Neural cell (in vitro differentiated cells): ENCODE measurements at regions not wholly inside any gene's neighbourhood (a gene's known extent, or its start where the extent isn't known, plus 50 kb on each side); places are given as distances from the start of the nearest gene placed in this dataset.

ENCODE experiments used
- EP300 ChIP-seq: fragments of 450-650 bp; conservative IDR thresholded peaks from 2 replicates; pipeline ENCODE4 v1.6.1; 2014; ENCODE audit warnings: antibody characterized with exemption, mild to moderate bottlenecking, moderate library complexity; ENCODE audit not compliant: poor library complexity, severe bottlenecking
- EZH2 ChIP-seq: fragments of 200-600, 300-800 bp; shearing (Covaris generic), sonication (generic); IDR thresholded peaks from 2 replicates; pipeline ENCODE4 v1.6.1; 2014; ENCODE audit warnings: antibody characterized with exemption, low read length, borderline replicate concordance, mild to moderate bottlenecking; ENCODE audit not compliant: insufficient read depth, poor library complexity, severe bottlenecking
- POLR2AphosphoS5 ChIP-seq: IDR thresholded peaks from 2 replicates; pipeline ENCODE4 v1.6.1; 2012
- REST ChIP-seq: IDR thresholded peaks from 2 replicates; pipeline ENCODE4 v1.6.1; 2012; ENCODE audit warnings: borderline replicate concordance
- SMC3 ChIP-seq: fragments of 450-650 bp; conservative IDR thresholded peaks from 2 replicates; pipeline ENCODE4 v1.6.1; 2014; ENCODE audit warnings: antibody characterized with exemption, mild to moderate bottlenecking, moderate library complexity; ENCODE audit not compliant: poor library complexity
- TAF1 ChIP-seq: IDR thresholded peaks from 2 replicates; pipeline ENCODE4 v1.6.1; 2012; ENCODE audit warnings: low read depth
- TF ChIP-seq, protein P1 (sequence below): fragments of 450-650 bp; IDR thresholded peaks from 2 replicates; pipeline ENCODE4 v1.5.1; 2014; ENCODE audit warnings: antibody characterized with exemption, mild to moderate bottlenecking, moderate library complexity; ENCODE audit not compliant: poor library complexity, severe bottlenecking

GRCh38 chr4:157977086-157977485 is 195.7 kb downstream of the GASK1B start:
- TF ChIP-seq REST (no peak), POLR2AphosphoS5 (no peak), EP300 (no peak), TAF1 (no peak), SMC3 (no peak), EZH2 (no peak)
- TF ChIP-seq, protein P1, sequence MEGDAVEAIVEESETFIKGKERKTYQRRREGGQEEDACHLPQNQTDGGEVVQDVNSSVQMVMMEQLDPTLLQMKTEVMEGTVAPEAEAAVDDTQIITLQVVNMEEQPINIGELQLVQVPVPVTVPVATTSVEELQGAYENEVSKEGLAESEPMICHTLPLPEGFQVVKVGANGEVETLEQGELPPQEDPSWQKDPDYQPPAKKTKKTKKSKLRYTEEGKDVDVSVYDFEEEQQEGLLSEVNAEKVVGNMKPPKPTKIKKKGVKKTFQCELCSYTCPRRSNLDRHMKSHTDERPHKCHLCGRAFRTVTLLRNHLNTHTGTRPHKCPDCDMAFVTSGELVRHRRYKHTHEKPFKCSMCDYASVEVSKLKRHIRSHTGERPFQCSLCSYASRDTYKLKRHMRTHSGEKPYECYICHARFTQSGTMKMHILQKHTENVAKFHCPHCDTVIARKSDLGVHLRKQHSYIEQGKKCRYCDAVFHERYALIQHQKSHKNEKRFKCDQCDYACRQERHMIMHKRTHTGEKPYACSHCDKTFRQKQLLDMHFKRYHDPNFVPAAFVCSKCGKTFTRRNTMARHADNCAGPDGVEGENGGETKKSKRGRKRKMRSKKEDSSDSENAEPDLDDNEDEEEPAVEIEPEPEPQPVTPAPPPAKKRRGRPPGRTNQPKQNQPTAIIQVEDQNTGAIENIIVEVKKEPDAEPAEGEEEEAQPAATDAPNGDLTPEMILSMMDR = no peak
